ENCODE measurements at regions not wholly inside any gene's neighbourhood (a gene's known extent, or its start where the extent isn't known, plus 50 kb on each side); places are given as distances from the start of the nearest gene placed in this dataset.

- Histone ChIP-seq H3K56ac (replicated peaks; ENCODE audit: insufficient read length, low read depth, low read length) (no peak overlapping the region), H3K4me1 (replicated peaks in 1 of 4; ENCODE audit: control insufficient read depth in 3 of 4, insufficient read depth in 4 of 4, low read length in 3 of 4) (peaks cover 0 to 5% (median 3%) of the 10 kb centered on the region in 4 experiments; a peak in 3 of 7 replicates), H2BK15ac (ENCODE audit: low read length) (no peak overlapping the region), H4K5ac (ENCODE audit: insufficient read length, low read depth, low read length) (no peak overlapping the region), H3K27me3 (replicated peaks in 1 of 4; ENCODE audit: control insufficient read depth in 3 of 4, extremely low read depth in 1 of 4, insufficient read depth in 3 of 4, low read length in 3 of 4) (no peaks in the 10 kb centered on the region), H3K4me3 (ENCODE audit: extremely low read depth in 1 of 4, insufficient read depth in 2 of 4, low read depth in 3 of 4, low read length in 4 of 4) (no peak overlapping the region), H2AFZ (ENCODE audit: low read length) (no peak overlapping the region), H3K79me2 (ENCODE audit: control insufficient read depth in 1 of 2, insufficient read depth in 2 of 2, low read length in 2 of 2) (no peaks in the 10 kb centered on the region), H2AK5ac (ENCODE audit: low read depth, low read length) (no peak overlapping the region), H4K20me1 (replicated peaks in 1 of 2; ENCODE audit: control insufficient read depth in 1 of 2, insufficient read depth in 2 of 2, low read length in 2 of 2) (no peaks in the 10 kb centered on the region), H4K91ac (replicated peaks; ENCODE audit: insufficient read length, low read length) (no peak overlapping the region), H3K4me2 (ENCODE audit: insufficient read depth in 1 of 2, low read depth in 2 of 2, low read length in 2 of 2) (no peak overlapping the region), H3K9ac (replicated peaks in 1 of 4; ENCODE audit: extremely low read depth in 1 of 4, low read depth in 3 of 4, low read length in 3 of 4) (no peak overlapping the region), H3K14ac (ENCODE audit: insufficient read length) (no peak overlapping the region), H2BK12ac (ENCODE audit: low read depth, low read length) (no peak overlapping the region), H3K23ac (ENCODE audit: insufficient read length) (no peak overlapping the region), H3K79me1 (ENCODE audit: low read depth, low read length) (no peaks in the 10 kb centered on the region), H4K8ac (ENCODE audit: extremely low read depth, insufficient read depth, low read length) (no peak overlapping the region), H3K27ac (ENCODE audit: low read depth, low read length) (no peak overlapping the region), H2BK20ac (ENCODE audit: low read length) (no peak overlapping the region), H3K9me3 (ENCODE audit: insufficient read depth in 2 of 2, low read depth in 1 of 2, low read length in 1 of 2) (peaks cover 5 to 9% of the 10 kb centered on the region in 2 experiments; a peak in 2 of 4 replicates), H3K36me3 (ENCODE audit: control insufficient read depth in 2 of 4, insufficient read depth in 4 of 4, low read length in 3 of 4) (no peaks in the 10 kb centered on the region), H2BK120ac (replicated peaks; ENCODE audit: low read depth, low read length) (no peak overlapping the region), H3K4ac (replicated peaks; ENCODE audit: insufficient read length, low read depth, low read length) (no peak overlapping the region), H2BK5ac (ENCODE audit: low read depth, low read length) (no peak overlapping the region), H3K23me2 (ENCODE audit: low read depth, low read length) (no peaks in the 10 kb centered on the region), H3K18ac (ENCODE audit: extremely low read depth, low read length) (no peak overlapping the region)
- TF ChIP-seq HDAC2 (IDR thresholded peaks at IDR 0.05; ENCODE audit: borderline replicate concordance in 1 of 2, low read depth in 2 of 2, low read length in 2 of 2) = no peak
- ChIA-PET CTCF (ENCODE audit: partially characterized antibody) (no interaction called here), POLR2A (ENCODE audit: partially characterized antibody) (no interaction called here)
- 67% methylated on average over 4 of the region's 4 CpGs; no CpG with 5 or more reads in 1 of the 2 experiments for WGBS, 2 experiments (ENCODE audit: extremely low coverage in 1 of 2, insufficient coverage in 1 of 2, insufficient read length in 1 of 2, insufficient replicate concordance in 2 of 2, low coverage in 1 of 2, low lambda C conversion rate in 2 of 2, missing lambda C conversion rate in 1 of 2)
- FAIRE-seq (no peak), DNase-seq (ENCODE audit: low read depth in 1 of 2, low spot score in 2 of 2) (no peak)
Observed at GRCh38 chr4:11636551-11636950, 207.9 kb upstream of the HS3ST1 start.
